ENCODE measurements at regions not wholly inside any gene's neighbourhood (a gene's known extent, or its start where the extent isn't known, plus 50 kb on each side); places are given as distances from the start of the nearest gene placed in this dataset.
"Not testable (repeated sequence)": the region's sequence is repeated elsewhere in the genome, so short reads cannot be mapped to it uniquely, and the experiment has no call there.

- TF ChIP-seq CTCF (IDR thresholded peaks at IDR 0.05), result no peak
- no peak for TF ChIP-seq ZFX (IDR thresholded peaks at IDR 0.05; ENCODE audit: borderline replicate concordance)
Measured at GRCh38 chr7:52586704-52587103, 448.7 kb upstream of the POM121L12 start.

GRCh38 chr7:52584041-52584440 lies 451.4 kb upstream of the POM121L12 start:
- no peak overlapping the region for H3K27ac ChIP-seq
- TF ChIP-seq CTCF (IDR thresholded peaks at IDR 0.05) (no peak), ZFX (IDR thresholded peaks at IDR 0.05; ENCODE audit: borderline replicate concordance) (no peak)

More at GRCh38 chr7:52586704-52587103, 448.7 kb upstream of the POM121L12 start:
- no peak overlapping the region for H3K27ac ChIP-seq

- not testable (repeated sequence) for H3K27ac ChIP-seq
Measured at GRCh38 chr7:52573141-52573540, 462.3 kb upstream of the POM121L12 start.

GRCh38 chr7:52571026-52571425 lies 464.4 kb upstream of the POM121L12 start:
- TF ChIP-seq ZFX (IDR thresholded peaks at IDR 0.05; ENCODE audit: borderline replicate concordance) (no peak), CTCF (IDR thresholded peaks at IDR 0.05) (no peak)
- no peak overlapping the region for H3K27ac ChIP-seq

GRCh38 chr7:52569151-52569550 lies 466.3 kb upstream of the POM121L12 start:
- TF ChIP-seq CTCF (IDR thresholded peaks at IDR 0.05), result no peak
- TF ChIP-seq ZFX (IDR thresholded peaks at IDR 0.05; ENCODE audit: borderline replicate concordance), result no peak
- no peak overlapping the region for H3K27ac ChIP-seq

- no peak for TF ChIP-seq ZFX (IDR thresholded peaks at IDR 0.05; ENCODE audit: borderline replicate concordance)
- no peak for TF ChIP-seq CTCF (IDR thresholded peaks at IDR 0.05)
- no peak overlapping the region for H3K27ac ChIP-seq
Measured at GRCh38 chr7:52565974-52566373, 469.5 kb upstream of the POM121L12 start.

GRCh38 chr7:52555805-52556204 lies 479.6 kb upstream of the POM121L12 start:
- TF ChIP-seq ZFX (IDR thresholded peaks at IDR 0.05; ENCODE audit: borderline replicate concordance) (no peak), CTCF (IDR thresholded peaks at IDR 0.05) (no peak)
- no peak overlapping the region for H3K27ac ChIP-seq

GRCh38 chr7:52547308-52547910 lies 488.0 kb upstream of the POM121L12 start:
- TF ChIP-seq ZFX (IDR thresholded peaks at IDR 0.05; ENCODE audit: borderline replicate concordance) (no peak), CTCF (IDR thresholded peaks at IDR 0.05) (no peak)
- no peak overlapping the region for H3K27ac ChIP-seq

GRCh38 chr7:52541198-52541765 lies 494.2 kb upstream of the POM121L12 start:
- H3K27ac ChIP-seq, result not testable (repeated sequence)

Data from 22Rv1 (cell line).